ENCODE measurements at regions not wholly inside any gene's neighbourhood (a gene's known extent, or its start where the extent isn't known, plus 50 kb on each side); places are given as distances from the start of the nearest gene placed in this dataset.

GRCh38 chr3:6179761-6180160 is 681.2 kb upstream of the GRM7 start:
- TF ChIP-seq CTCF (IDR thresholded peaks at IDR 0.05) (no peak), FOSL2 (IDR thresholded peaks at IDR 0.05) (no peak), FOSL2 (CRISPR knock-in tag; IDR thresholded peaks at IDR 0.05) (no peak), RARB (CRISPR knock-in tag; IDR thresholded peaks at IDR 0.05) (no peak), REST (IDR thresholded peaks at IDR 0.05) (no peak), POLR2A (IDR thresholded peaks at IDR 0.05; ENCODE audit: low read length) (no peak), ZNF302 (CRISPR knock-in tag; IDR thresholded peaks at IDR 0.05) (no peak), HMGXB4 (CRISPR knock-in tag; IDR thresholded peaks at IDR 0.05; ENCODE audit: borderline replicate concordance) (no peak), CHD4 (IDR thresholded peaks at IDR 0.05; ENCODE audit: borderline replicate concordance) (no peak)

Data from A549 (cell line).